ENCODE measurements at regions not wholly inside any gene's neighbourhood (a gene's known extent, or its start where the extent isn't known, plus 50 kb on each side); places are given as distances from the start of the nearest gene placed in this dataset.

- TF ChIP-seq CTCF (IDR thresholded peaks at IDR 0.05) (no peak), POLR2A (IDR thresholded peaks at IDR 0.05) (no peak)
These were observed 54.3 kb upstream of the SPACA1 start for GRCh38 chr6:87993356-87993755.

All from body of pancreas (tissue), 4 donors.